DND-41 (cell line): ENCODE measurements at regions not wholly inside any gene's neighbourhood (a gene's known extent, or its start where the extent isn't known, plus 50 kb on each side); places are given as distances from the start of the nearest gene placed in this dataset.
"Not testable (repeated sequence)": the region's sequence is repeated elsewhere in the genome, so short reads cannot be mapped to it uniquely, and the experiment has no call there.

ENCODE experiments used
- EZH2 ChIP-seq: IDR thresholded peaks from 3 replicates; pipeline ENCODE4 v1.6.1; 2012; ENCODE audit warnings: borderline replicate concordance, low read depth, mild to moderate bottlenecking, moderate library complexity, low read length, inconsistent platforms; ENCODE audit not compliant: severe bottlenecking
- TF ChIP-seq, protein P1 (sequence below): IDR thresholded peaks from 2 replicates; pipeline ENCODE4 v1.5.1; 2012; ENCODE audit warnings: borderline replicate concordance, low read length, moderate library complexity, mild to moderate bottlenecking; ENCODE audit not compliant: poor library complexity, severe bottlenecking; ENCODE audit errors: extremely low read depth

DNA sequence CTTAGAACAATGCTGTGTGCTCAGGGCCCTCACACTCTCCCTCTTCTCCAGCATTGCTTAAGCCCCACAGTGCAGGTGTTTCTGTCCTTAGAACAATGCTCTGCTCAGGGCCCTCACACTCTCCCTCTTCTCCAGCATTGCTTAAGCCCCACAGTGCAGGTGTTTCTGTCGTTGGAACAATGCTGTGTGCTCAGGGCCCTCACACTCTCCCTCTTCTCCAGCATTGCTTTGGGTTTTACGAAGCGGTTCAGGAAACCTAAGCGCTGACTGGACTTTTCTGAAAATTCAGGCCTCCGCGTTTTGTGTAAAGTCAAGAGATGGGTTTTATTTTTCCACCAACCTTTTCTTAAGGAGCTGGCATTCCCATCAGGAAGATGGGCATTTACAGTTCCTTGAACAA lies 838.0 kb downstream of the TRIML1 start:
- TF ChIP-seq, protein P1, sequence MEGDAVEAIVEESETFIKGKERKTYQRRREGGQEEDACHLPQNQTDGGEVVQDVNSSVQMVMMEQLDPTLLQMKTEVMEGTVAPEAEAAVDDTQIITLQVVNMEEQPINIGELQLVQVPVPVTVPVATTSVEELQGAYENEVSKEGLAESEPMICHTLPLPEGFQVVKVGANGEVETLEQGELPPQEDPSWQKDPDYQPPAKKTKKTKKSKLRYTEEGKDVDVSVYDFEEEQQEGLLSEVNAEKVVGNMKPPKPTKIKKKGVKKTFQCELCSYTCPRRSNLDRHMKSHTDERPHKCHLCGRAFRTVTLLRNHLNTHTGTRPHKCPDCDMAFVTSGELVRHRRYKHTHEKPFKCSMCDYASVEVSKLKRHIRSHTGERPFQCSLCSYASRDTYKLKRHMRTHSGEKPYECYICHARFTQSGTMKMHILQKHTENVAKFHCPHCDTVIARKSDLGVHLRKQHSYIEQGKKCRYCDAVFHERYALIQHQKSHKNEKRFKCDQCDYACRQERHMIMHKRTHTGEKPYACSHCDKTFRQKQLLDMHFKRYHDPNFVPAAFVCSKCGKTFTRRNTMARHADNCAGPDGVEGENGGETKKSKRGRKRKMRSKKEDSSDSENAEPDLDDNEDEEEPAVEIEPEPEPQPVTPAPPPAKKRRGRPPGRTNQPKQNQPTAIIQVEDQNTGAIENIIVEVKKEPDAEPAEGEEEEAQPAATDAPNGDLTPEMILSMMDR: not testable (repeated sequence)
- not testable (repeated sequence) for TF ChIP-seq EZH2
